ENCODE measurements at regions not wholly inside any gene's neighbourhood (a gene's known extent, or its start where the extent isn't known, plus 50 kb on each side); places are given as distances from the start of the nearest gene placed in this dataset.

GRCh38 chr3:135460273-135460672, 505.3 kb upstream of the PPP2R3A start:
- no peak for DNase-seq (ENCODE audit: low read depth in 3 of 3, low spot score in 1 of 3)

DNA sequence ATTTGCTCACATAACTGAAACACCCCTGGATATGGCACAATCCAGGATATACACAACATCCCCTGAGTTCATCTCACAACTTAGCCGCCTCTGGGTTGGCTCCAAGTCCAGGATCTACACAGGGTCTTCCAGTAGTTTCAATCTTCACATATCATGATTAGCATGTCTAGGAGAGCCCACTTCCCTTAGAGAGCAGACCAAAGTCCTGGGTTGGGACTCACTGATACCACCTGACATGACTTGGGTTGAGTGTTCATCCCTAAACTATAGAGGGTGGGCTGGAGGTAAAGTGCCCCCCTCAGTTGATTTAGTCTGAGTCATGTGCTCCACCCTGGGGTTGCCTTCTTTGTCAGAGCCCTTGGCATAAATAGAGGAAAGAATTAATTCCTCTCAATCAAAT, 493.6 kb upstream of the PPP2R3A start:
- no peak for DNase-seq (ENCODE audit: low read depth in 3 of 3, low spot score in 1 of 3)

GRCh38 chr3:135473449-135473848, 492.1 kb upstream of the PPP2R3A start:
- no peak for DNase-seq (ENCODE audit: low read depth in 3 of 3, low spot score in 1 of 3)

- DNase-seq (ENCODE audit: low read depth in 3 of 3, low spot score in 1 of 3): no peak
Measured at GRCh38 chr3:135487261-135487660, 478.3 kb upstream of the PPP2R3A start.

- DNase-seq (ENCODE audit: low read depth in 3 of 3, low spot score in 1 of 3): no peak
Measured at GRCh38 chr3:135490219-135490915, 475.2 kb upstream of the PPP2R3A start.

DNA sequence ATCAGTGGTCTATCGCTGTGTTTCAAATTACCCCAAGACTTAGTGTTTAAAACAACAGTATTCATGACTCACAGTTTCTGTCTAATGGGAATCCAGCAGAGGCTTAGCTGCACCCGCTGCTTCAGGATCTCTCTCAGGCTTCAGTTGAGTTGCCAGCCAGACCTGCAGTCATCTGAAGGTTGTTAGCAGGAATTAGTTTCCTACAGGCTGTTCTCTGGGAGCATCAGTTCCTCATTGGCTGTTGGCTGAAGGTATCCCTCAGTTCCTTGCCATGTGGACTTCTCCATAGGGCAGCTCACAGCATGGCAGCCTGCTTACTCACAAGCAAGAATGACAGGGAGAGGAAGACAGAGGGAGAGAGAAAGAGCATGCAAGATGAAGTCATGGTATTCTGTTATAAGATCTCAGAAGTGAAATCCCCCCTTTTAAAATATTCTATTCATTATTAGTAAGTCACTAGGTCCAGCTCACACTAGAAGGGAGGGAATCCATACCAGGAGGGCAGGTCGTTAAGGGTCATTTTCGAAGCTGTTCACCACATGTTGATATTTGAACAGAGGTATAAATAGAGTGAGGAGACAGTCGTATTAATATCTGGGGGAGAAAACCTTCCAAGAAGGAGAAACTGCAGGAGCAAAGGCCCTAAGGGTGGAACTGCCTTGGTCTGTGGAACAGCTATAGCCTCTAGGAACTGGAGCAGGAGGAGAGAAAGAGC, 473.9 kb upstream of the PPP2R3A start:
- no peak for DNase-seq (ENCODE audit: low read depth in 3 of 3, low spot score in 1 of 3)

DNA sequence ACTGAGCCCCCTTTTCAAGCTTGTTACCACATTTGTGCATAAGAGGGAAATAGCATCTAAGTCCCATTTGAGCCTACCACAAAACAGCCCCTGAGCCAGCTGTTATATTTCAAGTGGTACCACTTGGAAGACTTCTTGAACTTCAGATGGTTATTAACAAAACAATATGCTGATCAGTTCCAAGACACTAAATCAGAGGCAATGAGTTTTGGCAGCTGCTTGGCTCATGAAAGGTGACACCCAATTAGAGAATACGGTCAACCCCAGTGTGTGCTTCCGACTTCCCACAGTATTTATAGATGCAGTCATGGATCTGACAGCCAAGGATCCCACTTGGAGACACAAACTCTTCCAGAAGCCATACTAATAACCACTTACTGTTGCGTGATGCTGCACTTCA, 469.6 kb upstream of the PPP2R3A start:
- DNase-seq (ENCODE audit: low read depth in 3 of 3, low spot score in 1 of 3): no peak

DNA sequence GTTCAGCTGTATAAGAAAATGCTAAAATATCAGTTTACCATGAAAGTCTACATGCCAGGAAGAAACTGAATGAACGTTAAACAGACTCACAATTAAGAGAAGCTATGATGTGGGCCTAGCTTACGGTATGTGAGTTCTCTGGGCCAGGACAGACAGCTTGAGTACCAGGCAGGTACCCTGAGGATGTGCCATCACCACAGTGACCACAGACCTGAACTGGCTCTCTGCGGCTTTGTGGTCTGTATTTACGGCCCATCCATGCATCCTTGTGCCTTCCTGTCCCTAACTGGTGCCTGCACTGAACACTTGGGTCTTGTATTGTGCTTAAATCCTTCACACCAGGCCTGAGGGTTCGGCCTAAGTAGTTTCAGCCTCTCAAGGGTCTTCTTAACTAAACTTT, 467.5 kb upstream of the PPP2R3A start:
- DNase-seq (ENCODE audit: low read depth in 3 of 3, low spot score in 1 of 3): no peak

- DNase-seq (ENCODE audit: low read depth in 3 of 3, low spot score in 1 of 3): no peak
Measured at GRCh38 chr3:135499426-135499825, 466.1 kb upstream of the PPP2R3A start.

GRCh38 chr3:135500034-135500433, 465.5 kb upstream of the PPP2R3A start:
- no peak for DNase-seq (ENCODE audit: low read depth in 3 of 3, low spot score in 1 of 3)

DNA sequence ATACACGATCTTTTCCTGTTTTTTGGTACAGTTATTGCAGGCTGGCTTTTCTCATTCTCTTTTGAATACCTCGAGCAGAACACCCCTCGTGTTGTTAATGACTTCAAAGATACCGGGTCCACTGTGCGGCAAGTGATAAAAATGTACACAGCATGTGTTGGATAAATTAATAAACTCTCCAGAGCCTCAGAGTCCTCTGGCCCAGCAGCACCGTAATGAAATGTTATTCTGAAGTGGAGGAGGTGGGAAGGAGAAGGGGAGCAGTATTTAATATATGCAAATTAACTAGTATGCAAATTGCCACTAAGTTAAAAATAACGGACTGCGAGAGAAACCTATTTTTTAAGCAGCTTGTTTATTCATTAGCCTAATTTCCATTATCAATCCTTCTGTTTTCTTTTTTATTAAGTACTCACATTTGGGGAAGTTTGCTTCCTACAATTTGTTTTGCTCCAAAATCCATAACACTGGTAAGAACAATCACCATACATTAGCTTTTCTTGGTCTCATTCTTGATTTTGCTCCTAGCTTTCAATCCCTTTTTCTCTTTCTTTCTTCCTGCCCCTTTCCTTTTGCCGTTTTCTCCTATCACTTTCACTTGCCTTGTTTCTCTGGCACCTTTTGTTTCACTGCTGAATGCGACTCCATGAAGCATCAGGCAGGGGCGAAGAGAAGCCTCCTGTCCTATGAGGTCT, 462.3 kb upstream of the PPP2R3A start:
- DNase-seq (ENCODE audit: low read depth in 3 of 3, low spot score in 1 of 3): no peak

GRCh38 chr3:135503760-135504686, 461.5 kb upstream of the PPP2R3A start:
- no peak for DNase-seq (ENCODE audit: low read depth in 3 of 3, low spot score in 1 of 3)

DNA sequence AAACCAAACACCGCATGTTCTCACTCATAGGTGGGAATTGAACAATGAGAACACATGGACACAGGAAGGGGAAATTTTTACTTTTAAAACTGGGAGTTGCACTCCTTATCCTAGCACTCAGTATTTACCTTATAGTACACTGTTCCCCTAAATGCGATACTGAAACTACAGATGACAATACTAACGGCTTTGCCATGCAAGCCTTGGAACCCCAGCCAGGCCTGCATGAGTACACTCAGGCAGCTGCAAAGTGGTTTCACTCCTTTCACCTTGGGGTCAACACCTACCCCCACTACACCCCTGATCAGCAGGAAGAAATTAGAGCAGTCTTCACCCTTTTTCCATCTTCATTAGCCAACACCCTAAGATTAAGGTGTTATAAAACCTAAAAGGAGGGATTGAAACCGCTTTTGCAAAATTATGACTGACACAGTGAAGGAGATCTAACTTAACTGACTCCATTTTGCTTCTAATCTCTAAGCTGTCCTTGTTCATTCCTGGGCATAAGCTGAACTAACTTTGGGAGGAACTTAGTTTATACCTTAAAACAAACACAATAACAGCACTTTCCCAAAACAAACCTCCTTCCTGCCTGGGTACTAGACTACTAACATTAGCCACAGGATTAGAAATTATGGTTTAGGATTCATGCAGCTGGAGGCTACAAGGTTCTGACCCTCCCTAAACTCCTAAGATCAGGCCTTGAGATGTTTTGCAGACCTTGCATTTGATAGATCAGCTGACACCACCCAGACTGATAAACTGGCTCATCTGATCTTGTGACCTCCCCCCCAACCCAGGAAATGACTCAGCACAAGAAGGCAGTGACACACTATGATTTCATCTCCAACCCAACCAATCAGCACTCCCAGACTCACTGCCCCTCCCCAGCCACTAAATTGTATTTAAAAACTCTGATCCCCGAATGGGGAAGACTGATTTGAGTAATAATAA, 452.1 kb upstream of the PPP2R3A start:
- DNase-seq (ENCODE audit: low read depth in 3 of 3, low spot score in 1 of 3): no peak

DNA sequence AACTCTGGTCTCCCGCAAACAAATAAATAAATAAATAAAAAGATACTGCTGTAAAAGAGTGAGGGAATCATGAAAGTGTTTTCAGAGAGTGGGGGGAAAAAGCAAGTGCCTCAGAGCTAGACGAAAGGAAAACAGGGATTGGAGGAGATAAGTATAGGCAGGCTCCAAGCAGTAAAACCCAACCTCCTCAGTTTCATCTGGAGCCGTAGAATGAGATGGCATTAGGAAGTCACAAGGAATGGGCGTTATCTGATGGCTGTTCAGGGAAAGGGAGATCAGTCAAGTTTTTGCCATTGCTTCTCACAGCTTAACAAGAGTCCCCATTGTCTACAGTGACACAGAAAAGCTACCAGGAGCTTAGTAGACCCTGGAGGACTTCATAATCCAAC, 451.5 kb upstream of the PPP2R3A start:
- no peak for DNase-seq (ENCODE audit: low read depth in 3 of 3, low spot score in 1 of 3)

GRCh38 chr3:135516143-135516542, 449.4 kb upstream of the PPP2R3A start:
- DNase-seq (ENCODE audit: low read depth in 3 of 3, low spot score in 1 of 3): no peak

GRCh38 chr3:135528413-135529015, 437.0 kb upstream of the PPP2R3A start:
- no peak for DNase-seq (ENCODE audit: low read depth in 3 of 3, low spot score in 1 of 3)

- no peak for DNase-seq (ENCODE audit: low read depth in 3 of 3, low spot score in 1 of 3)
Measured at GRCh38 chr3:135532021-135532420, 433.5 kb upstream of the PPP2R3A start.

- no peak for DNase-seq (ENCODE audit: low read depth in 3 of 3, low spot score in 1 of 3)
Measured at GRCh38 chr3:135538123-135538522, 427.4 kb upstream of the PPP2R3A start.

DNA sequence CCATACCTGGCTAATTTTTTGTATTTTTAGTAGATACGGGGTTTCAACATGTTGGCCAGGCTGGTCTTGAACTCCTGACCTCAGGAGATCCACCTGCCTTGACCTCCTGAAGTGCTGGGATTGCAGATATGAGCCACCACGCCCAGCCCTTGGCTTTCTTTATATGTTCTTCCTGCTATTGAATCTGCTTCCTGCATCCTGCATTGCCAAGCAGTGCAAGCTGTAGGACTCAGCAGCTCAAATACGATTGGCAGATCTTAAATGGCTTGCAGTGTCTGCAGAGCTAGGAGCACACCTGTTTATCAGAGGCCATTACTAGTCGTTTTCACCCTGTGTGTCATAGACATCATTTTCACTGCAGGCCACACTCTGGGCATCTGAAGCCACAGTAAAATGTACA, 426.2 kb upstream of the PPP2R3A start:
- no peak for DNase-seq (ENCODE audit: low read depth in 3 of 3, low spot score in 1 of 3)

GRCh38 chr3:135539854-135540253, 425.7 kb upstream of the PPP2R3A start:
- no peak for DNase-seq (ENCODE audit: low read depth in 3 of 3, low spot score in 1 of 3)
